Progenitor cell of endocrine pancreas (in vitro differentiated cells): ENCODE measurements at regions not wholly inside any gene's neighbourhood (a gene's known extent, or its start where the extent isn't known, plus 50 kb on each side); places are given as distances from the start of the nearest gene placed in this dataset.

ENCODE experiments used
- DNase-seq: peaks from one replicate; pipeline ENCODE4 v3.0.0; 2021; ENCODE audit warnings: low spot score; ENCODE audit not compliant: unreplicated experiment
- H3K27ac Mint-ChIP-seq: 2 replicates; pipeline ENCODE4 v1.8.0; 2021; ENCODE audit warnings: mild to moderate bottlenecking, moderate library complexity, mixed read lengths
- H3K27me3 Mint-ChIP-seq: 2 replicates; pipeline ENCODE4 v1.8.0; 2021; ENCODE audit warnings: mixed read lengths
- H3K36me3 Mint-ChIP-seq: 2 replicates; pipeline ENCODE4 v1.8.0; 2022; ENCODE audit warnings: mixed read lengths; ENCODE audit not compliant: insufficient read depth
- H3K4me1 Mint-ChIP-seq: 2 replicates; pipeline ENCODE4 v1.8.0; 2021; ENCODE audit warnings: low read depth, mixed read lengths
- H3K4me3 Mint-ChIP-seq: 2 replicates; pipeline ENCODE4 v1.8.0; 2021; ENCODE audit warnings: low read depth, mild to moderate bottlenecking, moderate library complexity, mixed read lengths
- H3K9me3 Mint-ChIP-seq: 2 replicates; pipeline ENCODE4 v1.8.0; 2021; ENCODE audit warnings: low read depth, mixed read lengths
- CTCF ChIP-seq: fragments of 200-600 bp; sonication (generic); IDR thresholded peaks from one replicate; pipeline ENCODE4 v1.5.0; 2021; ENCODE audit warnings: antibody characterized with exemption, mild to moderate bottlenecking; ENCODE audit not compliant: unreplicated experiment

GRCh38 chr1:234662148-234662547, 52.2 kb upstream of the IRF2BP2 start:
- H3K4me1 Mint-ChIP-seq, result peaks cover 9% of the 10 kb centered on the region
- no peak for DNase-seq
- H3K27ac Mint-ChIP-seq, result peak overlapping the region; percentile 32
- H3K9me3 Mint-ChIP-seq, result peaks cover 3% of the 10 kb centered on the region
- no peak overlapping the region for H3K4me3 Mint-ChIP-seq
- no peaks in the 10 kb centered on the region for H3K27me3 Mint-ChIP-seq
- peaks cover 1% of the 10 kb centered on the region for H3K36me3 Mint-ChIP-seq
- no peak for TF ChIP-seq CTCF

- Mint-ChIP-seq H3K4me1 (peaks cover 14% of the 10 kb centered on the region), H3K27me3 (no peaks in the 10 kb centered on the region), H3K27ac (peak overlapping the region; percentile 57), H3K4me3 (no peak overlapping the region), H3K9me3 (peaks cover 3% of the 10 kb centered on the region), H3K36me3 (peaks cover 1% of the 10 kb centered on the region)
- DNase-seq, result no peak
- no peak for TF ChIP-seq CTCF
These were observed 51.4 kb upstream of the IRF2BP2 start for GRCh38 chr1:234661317-234661928.

- Mint-ChIP-seq H3K4me3 (no peak overlapping the region), H3K9me3 (peaks cover 3% of the 10 kb centered on the region), H3K36me3 (peaks cover 1% of the 10 kb centered on the region), H3K4me1 (peaks cover 13% of the 10 kb centered on the region), H3K27me3 (no peaks in the 10 kb centered on the region), H3K27ac (no peak overlapping the region)
- TF ChIP-seq CTCF, result no peak
- no peak for DNase-seq
These were observed 50.7 kb upstream of the IRF2BP2 start for GRCh38 chr1:234660536-234661316.
